KMS-11 (cell line): ENCODE measurements at regions not wholly inside any gene's neighbourhood (a gene's known extent, or its start where the extent isn't known, plus 50 kb on each side); places are given as distances from the start of the nearest gene placed in this dataset.

ENCODE experiments used
- H2AFZ ChIP-seq: fragments of 200-600 bp; sonication (generic); 2 replicates; pipeline ENCODE4 v1.6.1; 2016; ENCODE audit warnings: antibody characterized with exemption, mixed run types, low read depth
- H3K27ac ChIP-seq: fragments of 200-600 bp; sonication (generic); 2 replicates; pipeline ENCODE4 v1.6.1; 2016; ENCODE audit warnings: mild to moderate bottlenecking, mixed run types
- H3K27me3 ChIP-seq: fragments of 200-600 bp; sonication (generic); 2 replicates; pipeline ENCODE4 v1.6.1; 2017; ENCODE audit warnings: mild to moderate bottlenecking, low read depth, mixed run types, moderate library complexity; ENCODE audit not compliant: insufficient read depth
- H3K36me3 ChIP-seq: fragments of 200-600 bp; sonication (generic); 2 replicates; pipeline ENCODE4 v1.6.1; 2017; ENCODE audit warnings: mild to moderate bottlenecking, mixed run types; ENCODE audit not compliant: insufficient read depth
- H3K4me1 ChIP-seq: fragments of 200-600 bp; sonication (generic); 2 replicates; pipeline ENCODE4 v1.6.1; 2016; ENCODE audit warnings: mild to moderate bottlenecking, low read depth, mixed run types; ENCODE audit not compliant: poor library complexity, severe bottlenecking
- H3K4me2 ChIP-seq: fragments of 200-600 bp; sonication (generic); 2 replicates; pipeline ENCODE4 v1.7.0; 2016; ENCODE audit warnings: mild to moderate bottlenecking, mixed run types
- H3K4me3 ChIP-seq: fragments of 200-600 bp; sonication (generic); IDR thresholded peaks from 2 replicates; pipeline ENCODE4 v1.6.1; 2017; ENCODE audit warnings: low read depth, low read length, mixed read lengths; ENCODE audit not compliant: insufficient read depth
- H3K79me2 ChIP-seq: fragments of 200-600 bp; sonication (generic); 2 replicates; pipeline ENCODE4 v1.6.1; 2016; ENCODE audit warnings: low read depth, mixed run types; ENCODE audit not compliant: insufficient read depth
- H3K9ac ChIP-seq: fragments of 200-600 bp; sonication (generic); 2 replicates; pipeline ENCODE4 v1.6.1; 2016; ENCODE audit warnings: mild to moderate bottlenecking, mixed run types
- H4K20me1 ChIP-seq: fragments of 200-600 bp; sonication (generic); 2 replicates; pipeline ENCODE4 v1.6.1; 2016; ENCODE audit warnings: mild to moderate bottlenecking, mixed run types; ENCODE audit not compliant: insufficient read depth
- TF ChIP-seq, protein P1 (sequence below): fragments of 200-600 bp; sonication (generic); conservative IDR thresholded peaks from 2 replicates; pipeline ENCODE4 v1.6.1; 2017; ENCODE audit warnings: low read depth, mild to moderate bottlenecking, antibody characterized with exemption, low read length, moderate library complexity, mixed read lengths

DNA sequence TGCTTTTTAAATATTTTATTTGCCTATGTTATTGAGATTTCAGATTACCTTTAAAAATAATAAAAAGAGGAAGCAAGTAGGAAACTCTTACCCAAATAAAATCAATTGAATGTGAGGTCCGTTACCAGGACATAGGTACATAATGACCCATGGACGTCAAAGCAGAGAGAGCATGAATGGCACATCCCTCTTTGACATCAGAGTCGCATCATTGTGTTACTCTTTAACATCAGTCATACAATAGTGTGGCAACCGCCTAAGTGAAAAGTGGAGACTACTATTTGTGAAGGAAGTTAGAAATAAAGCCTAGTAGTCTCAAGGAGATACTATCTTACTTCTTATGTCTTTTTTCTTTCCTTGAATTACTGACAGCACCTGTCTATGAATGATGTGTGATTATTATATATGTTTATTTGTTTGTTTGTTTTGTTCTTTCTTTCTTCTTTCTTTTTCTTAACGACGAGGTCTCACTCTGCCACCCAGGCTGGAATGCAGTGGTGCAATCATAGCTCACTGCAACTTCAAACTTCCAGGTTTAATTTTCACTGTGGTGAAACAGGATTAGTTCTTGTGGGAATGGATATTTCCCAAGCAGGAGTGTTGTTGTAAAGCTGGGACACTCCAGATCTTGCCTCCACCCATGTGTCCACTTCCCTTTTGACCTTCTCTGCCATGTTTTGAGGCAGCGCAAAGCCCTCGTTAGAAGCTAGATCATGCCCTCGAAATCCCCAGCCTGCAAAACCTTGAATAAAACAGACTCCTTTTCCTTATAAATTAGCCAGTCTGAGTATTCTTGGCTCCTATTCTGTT lies 407.2 kb upstream of the NETO1 start:
- no peaks in the 10 kb centered on the region for H3K4me1 ChIP-seq
- H3K27ac ChIP-seq, result no peak overlapping the region
- H3K9ac ChIP-seq, result no peak overlapping the region
- H3K79me2 ChIP-seq, result no peaks in the 10 kb centered on the region
- no peak overlapping the region for H3K4me2 ChIP-seq
- H3K4me3 ChIP-seq, result no peak overlapping the region
- H3K27me3 ChIP-seq, result no peaks in the 10 kb centered on the region
- H4K20me1 ChIP-seq, result no peaks in the 10 kb centered on the region
- no peak overlapping the region for H2AFZ ChIP-seq
- TF ChIP-seq, protein P1, sequence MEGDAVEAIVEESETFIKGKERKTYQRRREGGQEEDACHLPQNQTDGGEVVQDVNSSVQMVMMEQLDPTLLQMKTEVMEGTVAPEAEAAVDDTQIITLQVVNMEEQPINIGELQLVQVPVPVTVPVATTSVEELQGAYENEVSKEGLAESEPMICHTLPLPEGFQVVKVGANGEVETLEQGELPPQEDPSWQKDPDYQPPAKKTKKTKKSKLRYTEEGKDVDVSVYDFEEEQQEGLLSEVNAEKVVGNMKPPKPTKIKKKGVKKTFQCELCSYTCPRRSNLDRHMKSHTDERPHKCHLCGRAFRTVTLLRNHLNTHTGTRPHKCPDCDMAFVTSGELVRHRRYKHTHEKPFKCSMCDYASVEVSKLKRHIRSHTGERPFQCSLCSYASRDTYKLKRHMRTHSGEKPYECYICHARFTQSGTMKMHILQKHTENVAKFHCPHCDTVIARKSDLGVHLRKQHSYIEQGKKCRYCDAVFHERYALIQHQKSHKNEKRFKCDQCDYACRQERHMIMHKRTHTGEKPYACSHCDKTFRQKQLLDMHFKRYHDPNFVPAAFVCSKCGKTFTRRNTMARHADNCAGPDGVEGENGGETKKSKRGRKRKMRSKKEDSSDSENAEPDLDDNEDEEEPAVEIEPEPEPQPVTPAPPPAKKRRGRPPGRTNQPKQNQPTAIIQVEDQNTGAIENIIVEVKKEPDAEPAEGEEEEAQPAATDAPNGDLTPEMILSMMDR, result no peak
- H3K36me3 ChIP-seq, result no peaks in the 10 kb centered on the region

DNA sequence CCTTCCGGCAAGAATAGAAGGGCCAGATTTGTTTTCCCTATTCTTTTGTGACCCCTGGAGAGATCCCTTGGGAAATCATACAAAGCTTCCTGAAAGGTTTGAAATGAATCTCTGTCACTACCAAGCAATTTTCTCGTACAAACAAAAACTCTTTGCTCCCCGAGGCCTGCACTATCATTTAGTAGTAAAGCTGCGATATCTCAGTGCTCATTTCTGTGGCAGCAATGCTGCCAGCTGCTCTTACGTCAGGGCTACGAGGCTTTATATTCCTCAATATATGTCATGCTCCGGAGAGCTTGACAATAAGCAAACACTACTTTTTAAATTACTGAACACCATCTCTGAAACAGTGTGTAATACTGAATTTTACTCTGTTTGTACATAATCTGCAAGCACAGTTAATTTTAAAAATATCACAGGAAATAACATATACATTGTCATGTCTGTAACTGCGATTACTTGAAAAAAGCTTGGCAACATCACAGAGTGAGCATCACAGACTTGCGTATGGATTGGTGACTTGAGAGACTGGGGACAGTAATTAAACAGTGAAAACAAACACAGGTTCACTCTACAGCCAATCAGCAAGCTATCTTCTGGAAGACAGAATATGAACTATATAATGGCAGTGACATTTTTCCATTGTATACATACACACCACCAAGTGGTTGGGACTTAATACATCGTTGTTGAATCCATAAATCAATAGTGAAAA lies 403.3 kb upstream of the NETO1 start:
- no peak overlapping the region for H3K4me2 ChIP-seq
- H3K4me1 ChIP-seq, result no peaks in the 10 kb centered on the region
- H3K9ac ChIP-seq, result no peak overlapping the region
- H3K27ac ChIP-seq, result no peak overlapping the region
- no peaks in the 10 kb centered on the region for H3K27me3 ChIP-seq
- H3K79me2 ChIP-seq, result no peaks in the 10 kb centered on the region
- no peak overlapping the region for H2AFZ ChIP-seq
- H3K36me3 ChIP-seq, result no peaks in the 10 kb centered on the region
- no peak overlapping the region for H3K4me3 ChIP-seq
- TF ChIP-seq, protein P1, result no peak
- no peaks in the 10 kb centered on the region for H4K20me1 ChIP-seq

DNA sequence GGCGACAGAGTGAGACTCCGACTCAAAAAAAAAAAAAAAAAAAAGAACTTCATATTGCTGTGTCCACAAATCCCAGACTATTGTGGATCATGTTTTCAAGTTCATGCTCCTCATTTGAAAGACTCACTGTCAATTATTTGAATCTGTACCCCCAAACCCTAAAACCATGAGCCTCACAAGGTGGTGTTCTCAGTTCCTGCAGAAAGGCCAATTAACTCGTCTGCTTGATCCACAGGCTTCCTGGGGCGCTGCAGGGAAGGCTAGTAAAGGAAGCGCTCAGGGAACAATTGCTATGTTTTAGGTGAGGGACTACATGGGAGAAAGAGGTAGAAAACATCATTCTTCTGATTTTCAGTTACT lies 396.8 kb upstream of the NETO1 start:
- Histone ChIP-seq H2AFZ (no peak overlapping the region), H3K27me3 (no peaks in the 10 kb centered on the region), H3K4me2 (no peak overlapping the region), H3K79me2 (no peaks in the 10 kb centered on the region), H4K20me1 (no peaks in the 10 kb centered on the region), H3K9ac (no peak overlapping the region), H3K36me3 (no peaks in the 10 kb centered on the region), H3K4me1 (no peaks in the 10 kb centered on the region), H3K27ac (no peak overlapping the region), H3K4me3 (no peak overlapping the region)
- TF ChIP-seq, protein P1, result no peak

DNA sequence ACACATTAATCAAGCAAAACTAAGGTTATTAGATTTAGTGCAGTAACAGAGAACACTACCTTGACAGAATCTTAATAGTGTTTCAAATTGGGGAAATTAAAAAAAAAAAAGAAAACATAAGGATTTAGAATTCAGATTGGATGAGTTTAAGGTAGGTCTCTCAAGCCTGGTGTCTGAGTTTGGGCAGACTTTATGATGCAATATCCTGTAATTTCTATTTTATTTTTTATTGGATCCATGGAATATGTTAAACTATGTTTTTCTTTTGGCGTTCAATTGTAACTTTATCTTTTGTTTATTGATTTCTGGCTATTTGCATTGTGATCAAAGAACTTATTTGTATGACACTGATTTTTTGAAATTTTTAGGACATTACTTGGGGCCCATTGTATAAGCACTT lies 394.1 kb upstream of the NETO1 start:
- Histone ChIP-seq H3K27me3 (no peaks in the 10 kb centered on the region), H3K79me2 (no peaks in the 10 kb centered on the region), H4K20me1 (no peaks in the 10 kb centered on the region), H3K36me3 (no peaks in the 10 kb centered on the region), H3K4me3 (no peak overlapping the region), H3K4me1 (no peaks in the 10 kb centered on the region), H3K9ac (no peak overlapping the region), H3K4me2 (no peak overlapping the region), H2AFZ (no peak overlapping the region), H3K27ac (no peak overlapping the region)
- TF ChIP-seq, protein P1, result no peak
